HG03175 (cell line): ENCODE measurements at regions not wholly inside any gene's neighbourhood (a gene's known extent, or its start where the extent isn't known, plus 50 kb on each side); places are given as distances from the start of the nearest gene placed in this dataset.

Source experiments
- ATAC-seq: cut with Tn5 transposase; IDR thresholded peaks from one replicate; pipeline ENCODE4 v1.9.1; 2021; ENCODE audit warnings: mild to moderate bottlenecking, moderate library complexity; ENCODE audit not compliant: unreplicated experiment

DNA sequence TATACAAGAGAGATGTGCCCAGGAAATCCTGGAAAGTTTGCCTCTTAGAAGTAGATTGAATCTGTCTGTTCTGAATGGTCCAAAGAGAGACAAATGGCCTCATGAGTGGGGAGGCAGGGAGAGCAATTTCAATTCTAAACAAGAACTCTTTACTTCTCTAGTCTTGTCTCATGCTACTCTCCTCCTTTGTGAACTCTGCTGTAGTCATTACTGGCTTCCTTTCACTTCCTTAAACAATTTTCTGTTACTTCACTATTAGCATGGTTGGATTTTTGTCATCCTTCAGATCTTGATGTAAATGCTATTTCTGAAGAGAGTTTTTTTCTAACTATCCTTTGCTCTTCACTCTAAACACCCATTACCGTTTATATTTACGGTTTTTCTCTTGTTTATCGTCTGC, 54.0 kb upstream of the GRIN3A start:
- ATAC-seq, result no peak

DNA sequence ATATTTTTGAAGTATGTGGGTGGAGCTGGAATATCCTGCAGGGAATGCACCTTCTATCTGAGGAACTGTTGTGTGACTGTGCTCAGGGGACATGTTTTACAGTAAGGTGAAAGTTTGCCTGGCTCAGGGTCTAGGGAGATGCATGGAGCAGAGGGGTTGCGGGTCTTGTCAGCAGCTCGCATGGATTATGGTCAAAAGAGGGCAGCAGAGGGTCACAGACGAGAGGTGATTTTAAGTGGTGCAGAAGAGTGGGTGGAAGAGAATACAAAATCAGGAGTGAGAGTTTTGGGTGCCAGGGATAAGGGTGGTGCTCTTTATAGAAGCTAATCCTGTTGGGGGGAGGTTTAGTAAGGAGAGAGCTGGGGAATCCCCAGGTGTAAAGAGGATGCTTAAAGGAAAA, 53.5 kb upstream of the GRIN3A start:
- ATAC-seq, result no peak

DNA sequence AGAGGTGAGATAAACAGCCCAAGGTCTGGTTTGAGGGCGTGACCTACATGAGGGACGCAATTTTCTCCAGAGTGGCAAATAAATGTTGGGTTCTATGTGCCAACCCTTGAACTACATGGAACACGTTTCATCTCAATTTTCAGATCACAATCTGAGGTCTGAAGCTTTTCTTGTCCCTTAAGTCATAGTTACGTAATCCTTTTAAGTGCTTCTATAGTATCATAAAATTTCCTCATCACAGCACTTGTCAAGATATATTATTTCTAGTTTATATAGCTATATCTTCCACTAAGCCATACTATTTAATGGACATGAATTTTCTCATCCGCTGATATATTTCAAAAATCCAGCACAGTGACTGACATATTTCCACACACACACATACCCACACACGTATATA, 53.1 kb upstream of the GRIN3A start:
- ATAC-seq, result no peak
